Tibial nerve (tissue), 4 donors: ENCODE measurements at regions not wholly inside any gene's neighbourhood (a gene's known extent, or its start where the extent isn't known, plus 50 kb on each side); places are given as distances from the start of the nearest gene placed in this dataset.
"Not testable (repeated sequence)": the region's sequence is repeated elsewhere in the genome, so short reads cannot be mapped to it uniquely, and the experiment has no call there.

Source experiments
- DNase-seq, 2 donors: peaks; one replicate each; pipeline ENCODE4 v3.0.0-alpha.2; 2019; ENCODE audit warnings: low spot score in 2 of 2
- H3K27ac ChIP-seq, 4 donors: fragments of 200-600 bp; sonication (generic) in 3 of 4; one replicate each; pipeline ENCODE4 v1.5.1; 2017 to 2019; ENCODE audit warnings: mild to moderate bottlenecking in 1 of 4
- H3K27me3 ChIP-seq, 2 donors: fragments of 200-600 bp; sonication (generic) in 1 of 2; one replicate each; pipeline versions ENCODE4 v1.5.1 to v1.6.0; 2017 to 2019
- H3K36me3 ChIP-seq, 3 donors: fragments of 200-600 bp; sonication (generic); one replicate each; pipeline ENCODE4 v1.5.1; 2018 to 2019
- H3K4me1 ChIP-seq, 4 donors: fragments of 200-600 bp; sonication (generic) in 3 of 4; one replicate each; pipeline ENCODE4 v1.5.1; 2017 to 2019
- H3K4me3 ChIP-seq, 4 donors: fragments of 200-600 bp; sonication (generic) in 3 of 4; one replicate each; pipeline ENCODE4 v1.5.1; 2017 to 2019; ENCODE audit warnings: mild to moderate bottlenecking in 1 of 4, moderate library complexity in 1 of 4
- H3K9me3 ChIP-seq, 4 donors: fragments of 200-600 bp; sonication (generic) in 3 of 4; one replicate each; pipeline ENCODE4 v1.5.1; 2017 to 2019
- CTCF ChIP-seq, 5 experiments: fragments of 200-600 bp in 3 of 5; fragments of 450-650 bp in 2 of 5; sonication (generic) in 3 of 5; IDR thresholded peaks; one replicate each; pipeline ENCODE4 v1.5.1; 2016 to 2019; ENCODE audit warnings: antibody characterized with exemption in 5 of 5, mild to moderate bottlenecking in 3 of 5, moderate library complexity in 2 of 5
- EP300 ChIP-seq, 2 donors: sonication (generic); formaldehyde crosslinking; IDR thresholded peaks; one replicate each; pipeline ENCODE4 v1.6.1; 2017; ENCODE audit warnings: antibody characterized with exemption in 2 of 2, mild to moderate bottlenecking in 1 of 2
- POLR2A ChIP-seq, 2 donors: fragments of 450-650 bp; IDR thresholded peaks; one replicate each; pipeline ENCODE4 v1.6.1; 2017; ENCODE audit warnings: antibody characterized with exemption in 2 of 2, mild to moderate bottlenecking in 2 of 2, moderate library complexity in 2 of 2
- WGBS, 2 donors: methylation state at CpG; one replicate each; pipeline ENCODE4 v1.1.5; 2018; 5-methylcytosine and 5-hydroxymethylcytosine counted together

- H3K27me3 ChIP-seq = no peaks in the 10 kb centered on the region
- TF ChIP-seq POLR2A (IDR thresholded peaks at IDR 0.05) (no peak), CTCF (IDR thresholded peaks at IDR 0.05) (no peak), EP300 (IDR thresholded peaks at IDR 0.05) (no peak)
- DNase-seq = no peak
- H3K9me3 ChIP-seq = no peaks in the 10 kb centered on the region
- no peaks in the 10 kb centered on the region for H3K4me1 ChIP-seq
- H3K27ac ChIP-seq = no peak overlapping the region
- 82 to 84% methylated on average over 2 of the region's 2 CpGs for WGBS, 2 donors
- no peak overlapping the region for H3K4me3 ChIP-seq
- H3K36me3 ChIP-seq = no peaks in the 10 kb centered on the region
Measured at GRCh38 chr1:95642035-95642434, 408.0 kb downstream of the RWDD3 start.

GRCh38 chr1:95643071-95643470, 409.1 kb downstream of the RWDD3 start:
- H3K27ac ChIP-seq = no peak overlapping the region
- TF ChIP-seq EP300 (IDR thresholded peaks at IDR 0.05) = no peak
- TF ChIP-seq CTCF (IDR thresholded peaks at IDR 0.05) = no peak
- no peak for TF ChIP-seq POLR2A (IDR thresholded peaks at IDR 0.05)
- 77 to 79% methylated on average over 3 of the region's 3 CpGs for WGBS, 2 donors

GRCh38 chr1:95645126-95645525, 411.1 kb downstream of the RWDD3 start:
- H3K9me3 ChIP-seq, H3K36me3 ChIP-seq, H3K27me3 ChIP-seq, DNase-seq, H3K27ac ChIP-seq, H3K4me3 ChIP-seq, H3K4me1 ChIP-seq: not testable (repeated sequence)
- 89 to 90% methylated on average over 6 of the region's 6 CpGs for WGBS, 2 donors

More at GRCh38 chr1:95643071-95643470, 409.1 kb downstream of the RWDD3 start:
- Histone ChIP-seq H3K4me3 (no peak overlapping the region), H3K4me1 (no peaks in the 10 kb centered on the region), H3K36me3 (no peaks in the 10 kb centered on the region), H3K9me3 (no peaks in the 10 kb centered on the region), H3K27me3 (no peaks in the 10 kb centered on the region)
- DNase-seq = no peak

GRCh38 chr1:95650631-95651030, 416.6 kb downstream of the RWDD3 start:
- H3K4me1 ChIP-seq = peaks cover 0 to 7% (median 0%) of the 10 kb centered on the region in 4 donors
- TF ChIP-seq POLR2A (IDR thresholded peaks at IDR 0.05) = no peak
- TF ChIP-seq EP300 (IDR thresholded peaks at IDR 0.05) = no peak
- TF ChIP-seq CTCF (IDR thresholded peaks at IDR 0.05) = no peak
- H3K9me3 ChIP-seq = no peaks in the 10 kb centered on the region
- no peaks in the 10 kb centered on the region for H3K27me3 ChIP-seq
- H3K36me3 ChIP-seq = no peaks in the 10 kb centered on the region
- H3K27ac ChIP-seq = no peak overlapping the region
- H3K4me3 ChIP-seq = no peak overlapping the region
- no peak for DNase-seq
- WGBS, 2 donors = 88 to 96% methylated on average over 3 of the region's 3 CpGs

GRCh38 chr1:95652423-95652965, 418.5 kb downstream of the RWDD3 start:
- TF ChIP-seq POLR2A (IDR thresholded peaks at IDR 0.05) = no peak
- no peak for TF ChIP-seq CTCF (IDR thresholded peaks at IDR 0.05)
- no peak for TF ChIP-seq EP300 (IDR thresholded peaks at IDR 0.05)
- 82 to 84% methylated on average over 8 of the region's 8 CpGs for WGBS, 2 donors

GRCh38 chr1:95653618-95654017, 419.6 kb downstream of the RWDD3 start:
- peaks cover 0 to 7% (median 0%) of the 10 kb centered on the region in 4 donors for H3K4me1 ChIP-seq
- DNase-seq = no peak
- no peak for TF ChIP-seq EP300 (IDR thresholded peaks at IDR 0.05)
- no peak for TF ChIP-seq POLR2A (IDR thresholded peaks at IDR 0.05)
- TF ChIP-seq CTCF (IDR thresholded peaks at IDR 0.05) = no peak
- no peak overlapping the region for H3K4me3 ChIP-seq
- no peaks in the 10 kb centered on the region for H3K9me3 ChIP-seq
- no peak overlapping the region for H3K27ac ChIP-seq
- no peaks in the 10 kb centered on the region for H3K27me3 ChIP-seq
- no peaks in the 10 kb centered on the region for H3K36me3 ChIP-seq
- 69 to 73% methylated on average over 4 of the region's 4 CpGs for WGBS, 2 donors

More at GRCh38 chr1:95652423-95652965, 418.5 kb downstream of the RWDD3 start:
- peaks cover 0 to 7% (median 0%) of the 10 kb centered on the region in 4 donors for H3K4me1 ChIP-seq
- no peaks in the 10 kb centered on the region for H3K27me3 ChIP-seq
- no peak overlapping the region for H3K27ac ChIP-seq
- DNase-seq = no peak
- H3K4me3 ChIP-seq = no peak overlapping the region
- no peaks in the 10 kb centered on the region for H3K36me3 ChIP-seq
- H3K9me3 ChIP-seq = no peaks in the 10 kb centered on the region
